Gastrocnemius medialis (tissue), 4 donors: ENCODE measurements at regions not wholly inside any gene's neighbourhood (a gene's known extent, or its start where the extent isn't known, plus 50 kb on each side); places are given as distances from the start of the nearest gene placed in this dataset.
"Not testable (repeated sequence)": the region's sequence is repeated elsewhere in the genome, so short reads cannot be mapped to it uniquely, and the experiment has no call there.

ENCODE experiments used
- ATAC-seq, 2 donors: fragments of 150-250 bp; one replicate each; pipeline ENCODE4 v1.9.1; 2016
- DNase-seq, 2 donors: peaks; one replicate each; pipeline ENCODE4 v3.0.0-alpha.2; 2019
- H3K27ac ChIP-seq, 4 donors: fragments of 200-600 bp; sonication (generic); 1 replicate in 1 of 4; 2 replicates in 3 of 4; pipeline ENCODE4 v1.5.1; 2016 to 2018; ENCODE audit warnings: mild to moderate bottlenecking in 2 of 4, moderate library complexity in 1 of 4
- H3K27me3 ChIP-seq, 3 donors: fragments of 200-600 bp; sonication (generic) in 2 of 3; 1 replicate in 1 of 3; 2 replicates in 2 of 3; pipeline versions ENCODE4 v1.5.1 to v1.6.0; 2016 to 2019; ENCODE audit warnings: mild to moderate bottlenecking in 1 of 3, moderate library complexity in 1 of 3
- H3K36me3 ChIP-seq, 2 donors: fragments of 200-600 bp; sonication (generic) in 1 of 2; one replicate each; pipeline ENCODE4 v1.5.1; 2017 to 2018
- H3K4me1 ChIP-seq, 2 donors: fragments of 200-600 bp; sonication (generic) in 1 of 2; one replicate each; pipeline ENCODE4 v1.5.1; 2016 to 2017; ENCODE audit warnings: mild to moderate bottlenecking in 2 of 2
- H3K4me3 ChIP-seq, 4 donors: fragments of 200-600 bp; sonication (generic) in 3 of 4; 1 replicate in 1 of 4; 2 replicates in 3 of 4; pipeline ENCODE4 v1.5.1; 2016 to 2019; ENCODE audit warnings: mild to moderate bottlenecking in 2 of 4
- H3K9me3 ChIP-seq, 3 donors: fragments of 200-600 bp; sonication (generic) in 2 of 3; 1 replicate in 1 of 3; 2 replicates in 2 of 3; pipeline ENCODE4 v1.5.1; 2016 to 2019
- CTCF ChIP-seq, 5 experiments: fragments of 450-650 bp in 3 of 5; fragments of 200-600 bp in 2 of 5; sonication (generic) in 2 of 5; IDR thresholded peaks in 4 of 5; conservative IDR thresholded peaks in 1 of 5; 1 replicate in 4 of 5; 2 replicates in 1 of 5; pipeline ENCODE4 v1.5.1; 2016 to 2019; ENCODE audit warnings: antibody characterized with exemption in 5 of 5, mild to moderate bottlenecking in 3 of 5, moderate library complexity in 3 of 5
- POLR2A ChIP-seq, 2 donors: fragments of 450-650 bp; IDR thresholded peaks; one replicate each; pipeline ENCODE4 v1.6.1; 2017; ENCODE audit warnings: antibody characterized with exemption in 2 of 2, mild to moderate bottlenecking in 2 of 2, moderate library complexity in 2 of 2
- in situ Hi-C, 4 donors: fragments of 200-750 bp; cut with MboI; loops; one replicate each; pipeline versions ENCODE4 v1.15.0 to v1.8.0; 2017; ENCODE audit warnings: low sequenced_read_pairs in 4 of 4
- intact Hi-C: fragments of 100-400 bp; cut with DNase I; formaldehyde crosslinking; loops from one replicate; pipeline ENCODE4 v1.15.1; 2023; ENCODE audit warnings: low total_unique reads

GRCh38 chr13:81551036-81551435, 1210.1 kb upstream of the SPRY2 start:
- Histone ChIP-seq H3K27me3 (no peaks in the 10 kb centered on the region), H3K4me1 (no peaks in the 10 kb centered on the region), H3K9me3 (no peaks in the 10 kb centered on the region), H3K27ac (no peak overlapping the region), H3K4me3 (no peak overlapping the region), H3K36me3 (no peaks in the 10 kb centered on the region)
- ATAC-seq (no peak), DNase-seq (no peak)
- no peak for TF ChIP-seq POLR2A (IDR thresholded peaks at IDR 0.05)
- TF ChIP-seq CTCF (IDR thresholded peaks at IDR 0.05 in 4 of 5, conservative IDR thresholded peaks at IDR 0.05 in 1 of 5): no peak
- in situ Hi-C loops (no loop called here), intact Hi-C loops (no loop called here)

GRCh38 chr13:81546294-81546693, 1205.4 kb upstream of the SPRY2 start:
- DNase-seq, ATAC-seq, intact Hi-C loops, H3K9me3 ChIP-seq, H3K4me1 ChIP-seq, H3K4me3 ChIP-seq, H3K27ac ChIP-seq, H3K27me3 ChIP-seq, H3K36me3 ChIP-seq: not testable (repeated sequence)
- in situ Hi-C loops: loop anchor here in 1 of 4 donors (25.0 kb wide), 1 partner anchor 109 kb away; no protein-coding TSS in a partner anchor

GRCh38 chr13:81540777-81541176, 1199.9 kb upstream of the SPRY2 start:
- H3K4me3 ChIP-seq: no peak overlapping the region
- no peaks in the 10 kb centered on the region for H3K36me3 ChIP-seq
- H3K9me3 ChIP-seq: no peaks in the 10 kb centered on the region
- TF ChIP-seq CTCF (IDR thresholded peaks at IDR 0.05 in 4 of 5, conservative IDR thresholded peaks at IDR 0.05 in 1 of 5) (no peak), POLR2A (IDR thresholded peaks at IDR 0.05) (no peak)
- in situ Hi-C loops: loop anchor here in 1 of 4 donors (25.0 kb wide), 1 partner anchor 103 kb away; no protein-coding TSS in a partner anchor
- ATAC-seq: no peak
- no peaks in the 10 kb centered on the region for H3K4me1 ChIP-seq
- intact Hi-C loops: no loop called here
- DNase-seq: no peak
- H3K27ac ChIP-seq: no peak overlapping the region
- H3K27me3 ChIP-seq: no peaks in the 10 kb centered on the region

GRCh38 chr13:81539643-81540150, 1198.8 kb upstream of the SPRY2 start:
- no peaks in the 10 kb centered on the region for H3K4me1 ChIP-seq
- no peak overlapping the region for H3K27ac ChIP-seq
- no peak for TF ChIP-seq CTCF (IDR thresholded peaks at IDR 0.05 in 4 of 5, conservative IDR thresholded peaks at IDR 0.05 in 1 of 5)
- TF ChIP-seq POLR2A (IDR thresholded peaks at IDR 0.05): no peak
- in situ Hi-C loops: loop anchor here in 1 of 4 donors (25.0 kb wide), 1 partner anchor 102 kb away; no protein-coding TSS in a partner anchor
- ATAC-seq (no peak), DNase-seq (no peak)
- no peaks in the 10 kb centered on the region for H3K27me3 ChIP-seq
- H3K4me3 ChIP-seq: no peak overlapping the region
- intact Hi-C loops: no loop called here
- no peaks in the 10 kb centered on the region for H3K36me3 ChIP-seq
- no peaks in the 10 kb centered on the region for H3K9me3 ChIP-seq

GRCh38 chr13:81498969-81499368, 1158.0 kb upstream of the SPRY2 start:
- ATAC-seq: no peak
- in situ Hi-C loops (no loop called here), intact Hi-C loops (no loop called here)

More at GRCh38 chr13:81498969-81499368, 1158.0 kb upstream of the SPRY2 start:
- H3K27ac ChIP-seq: no peak overlapping the region
- no peaks in the 10 kb centered on the region for H3K36me3 ChIP-seq
- TF ChIP-seq CTCF (IDR thresholded peaks at IDR 0.05 in 4 of 5, conservative IDR thresholded peaks at IDR 0.05 in 1 of 5) (no peak), POLR2A (IDR thresholded peaks at IDR 0.05) (no peak)
- no peak for DNase-seq
- no peak overlapping the region for H3K4me3 ChIP-seq
- H3K4me1 ChIP-seq: no peaks in the 10 kb centered on the region
- H3K9me3 ChIP-seq: no peaks in the 10 kb centered on the region
- H3K27me3 ChIP-seq: no peaks in the 10 kb centered on the region
